HG02588 (cell line): ENCODE measurements at regions not wholly inside any gene's neighbourhood (a gene's known extent, or its start where the extent isn't known, plus 50 kb on each side); places are given as distances from the start of the nearest gene placed in this dataset.
"Not testable (repeated sequence)": the region's sequence is repeated elsewhere in the genome, so short reads cannot be mapped to it uniquely, and the experiment has no call there.

Experiments
- ATAC-seq: cut with Tn5 transposase; IDR thresholded peaks from one replicate; pipeline ENCODE4 v1.9.1; 2021; ENCODE audit warnings: mild to moderate bottlenecking, moderate library complexity; ENCODE audit not compliant: unreplicated experiment

DNA sequence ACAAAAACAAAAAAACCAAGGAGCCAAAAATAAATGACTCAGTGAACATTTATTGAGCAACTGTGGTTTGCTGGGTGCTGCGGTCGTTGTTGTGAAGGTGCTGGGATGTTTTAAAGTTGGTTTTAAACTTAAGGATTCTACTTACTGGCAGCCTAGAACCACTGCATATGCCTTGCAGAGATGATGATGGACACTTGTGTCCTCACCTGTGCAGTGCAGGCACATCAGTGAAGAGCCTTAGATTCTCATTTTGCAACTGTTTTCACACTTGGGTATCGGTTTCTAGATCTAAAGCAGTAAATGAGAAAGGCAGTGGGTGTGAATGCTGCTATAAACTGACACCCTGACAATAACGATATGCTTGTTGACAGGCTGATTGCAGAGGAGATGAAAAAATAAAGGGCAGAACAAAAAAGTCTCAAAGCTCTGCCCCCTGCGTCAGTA, 68.8 kb downstream of the UTRN start:
- peak; percentile 81 for ATAC-seq

DNA sequence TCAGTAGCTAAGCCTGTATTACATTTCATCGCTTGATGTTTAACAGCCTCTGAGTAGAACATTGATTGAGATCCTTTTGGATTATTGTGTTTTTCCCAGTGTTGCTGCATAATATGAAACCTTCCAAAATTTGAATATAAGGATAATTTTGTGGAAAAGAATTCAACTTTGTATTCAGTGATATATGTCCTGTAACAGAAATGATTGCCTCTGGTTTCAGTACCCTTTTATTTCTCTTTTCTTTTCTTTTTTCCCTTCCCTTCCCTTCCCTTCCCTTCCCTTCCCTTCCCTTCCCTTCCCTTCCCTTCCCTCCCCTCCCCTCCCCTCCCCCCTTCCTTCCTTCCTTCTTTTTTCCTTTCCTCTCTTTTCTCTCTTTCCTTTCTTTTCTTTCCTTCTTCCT, 74.6 kb downstream of the UTRN start:
- no peak for ATAC-seq

- no peak for ATAC-seq
Measured at GRCh38 chr6:144360401-144360800, 75.3 kb downstream of the UTRN start.

DNA sequence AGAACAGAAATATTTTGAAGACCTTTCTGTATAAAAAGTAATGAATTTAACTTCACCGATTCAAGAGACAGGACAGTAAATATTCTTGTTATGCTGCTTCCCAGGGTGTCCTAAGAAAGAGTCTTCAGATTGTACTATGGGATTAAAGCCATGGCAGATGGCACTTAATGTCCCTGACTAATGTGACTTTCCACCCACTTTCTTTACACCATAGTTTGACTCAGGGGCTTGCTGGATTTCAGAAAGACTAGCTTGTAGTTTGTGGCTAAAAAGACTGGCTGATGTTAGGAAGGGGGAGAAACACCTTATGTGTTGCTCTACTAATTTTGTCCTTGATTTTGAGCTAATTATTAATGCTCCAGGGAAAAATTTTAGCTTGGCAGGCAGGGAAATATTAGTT, 75.9 kb downstream of the UTRN start:
- no peak for ATAC-seq

GRCh38 chr6:144362042-144363018, 77.2 kb downstream of the UTRN start:
- no peak for ATAC-seq

DNA sequence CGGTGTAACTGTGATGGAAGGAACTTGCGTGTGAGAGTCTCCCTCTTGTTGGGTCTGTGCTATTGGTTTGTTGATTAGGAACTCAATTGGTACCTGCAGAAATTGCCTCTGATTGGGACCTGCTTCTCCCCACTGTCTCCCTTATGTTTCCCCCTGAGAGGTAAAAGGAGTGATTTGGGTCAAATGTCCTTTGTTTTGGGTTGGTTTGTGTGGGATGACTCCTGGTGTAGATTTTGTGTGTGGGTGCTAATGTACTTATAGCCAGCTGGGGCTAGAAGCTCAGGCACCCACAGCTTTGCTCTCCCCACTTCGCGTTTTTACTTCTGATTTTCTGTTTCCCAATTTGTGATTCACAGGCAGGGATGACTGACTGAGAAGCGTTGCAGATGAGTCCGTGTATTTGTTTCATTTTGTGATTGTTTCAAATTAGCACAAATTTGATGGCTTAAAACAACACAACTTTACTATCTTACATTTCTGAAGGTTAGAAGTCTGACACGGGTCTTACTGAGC, 79.1 kb downstream of the UTRN start:
- ATAC-seq = no peak

GRCh38 chr6:144364782-144365181, 79.6 kb downstream of the UTRN start:
- ATAC-seq = no peak

DNA sequence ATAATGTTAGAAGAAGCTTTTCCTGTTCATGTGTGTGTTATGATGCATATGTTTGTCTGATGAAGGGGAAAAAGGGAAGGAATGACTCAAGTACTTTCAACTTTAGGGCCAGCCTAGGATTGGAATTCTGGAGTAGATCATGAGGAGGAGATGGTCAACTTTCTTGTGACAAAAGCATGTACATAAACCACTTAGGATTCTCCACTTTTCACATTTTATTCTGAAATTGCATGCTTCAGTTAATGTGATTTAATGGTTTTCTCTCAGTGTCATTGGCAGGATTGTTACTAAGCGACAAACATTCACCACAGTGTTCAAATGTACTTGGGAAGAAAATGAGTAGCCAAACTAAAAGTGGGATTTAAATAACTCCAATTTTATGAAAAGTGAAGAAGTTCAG, 80.1 kb downstream of the UTRN start:
- no peak for ATAC-seq

GRCh38 chr6:144369696-144370095, 84.6 kb downstream of the UTRN start:
- ATAC-seq = not testable (repeated sequence)

- ATAC-seq = no peak
Measured at GRCh38 chr6:144372116-144372515, 87.0 kb downstream of the UTRN start.

GRCh38 chr6:144372611-144373594, 87.8 kb downstream of the UTRN start:
- no peak for ATAC-seq

DNA sequence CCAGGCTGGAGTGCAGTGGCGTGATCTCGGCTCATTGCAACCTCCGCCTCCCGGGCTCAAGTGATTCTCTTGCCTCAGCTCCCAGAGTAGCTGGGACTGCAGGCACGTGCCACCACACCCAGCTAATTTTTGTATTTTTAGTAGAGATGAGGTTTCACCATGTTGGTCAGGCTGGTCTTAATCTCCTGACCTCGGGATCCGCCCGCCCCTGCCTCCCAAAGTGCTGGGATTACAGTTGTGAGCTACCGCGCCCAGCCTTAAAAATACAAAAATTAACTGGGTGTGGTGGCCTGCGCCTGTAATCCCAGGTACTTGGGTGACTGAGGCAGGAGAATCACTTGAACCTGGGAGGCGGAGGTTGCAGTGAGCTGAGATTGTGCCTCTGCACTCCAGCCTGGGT, 89.4 kb downstream of the UTRN start:
- ATAC-seq = not testable (repeated sequence)

- no peak for ATAC-seq
Measured at GRCh38 chr6:144377586-144378210, 92.6 kb downstream of the UTRN start.

DNA sequence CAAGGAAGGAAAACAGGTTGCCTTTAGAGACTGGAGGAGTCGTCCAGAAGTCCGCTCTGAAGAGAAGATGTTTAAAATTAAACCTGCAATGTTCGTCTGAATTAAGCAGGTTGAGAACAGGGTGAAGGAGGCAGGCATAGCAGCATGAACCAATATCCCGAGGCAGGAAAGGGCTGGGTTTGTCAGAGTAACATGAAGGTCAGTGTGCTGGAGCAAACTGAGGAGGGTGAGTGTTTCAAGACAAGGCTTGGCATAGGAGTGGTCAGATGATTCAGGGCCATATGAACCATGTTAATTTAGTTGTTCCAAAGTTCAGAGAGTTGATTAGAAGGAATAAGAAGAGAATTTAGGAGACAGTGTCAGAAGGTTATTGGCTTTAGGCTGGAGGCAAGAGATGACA, 93.3 kb downstream of the UTRN start:
- no peak for ATAC-seq

DNA sequence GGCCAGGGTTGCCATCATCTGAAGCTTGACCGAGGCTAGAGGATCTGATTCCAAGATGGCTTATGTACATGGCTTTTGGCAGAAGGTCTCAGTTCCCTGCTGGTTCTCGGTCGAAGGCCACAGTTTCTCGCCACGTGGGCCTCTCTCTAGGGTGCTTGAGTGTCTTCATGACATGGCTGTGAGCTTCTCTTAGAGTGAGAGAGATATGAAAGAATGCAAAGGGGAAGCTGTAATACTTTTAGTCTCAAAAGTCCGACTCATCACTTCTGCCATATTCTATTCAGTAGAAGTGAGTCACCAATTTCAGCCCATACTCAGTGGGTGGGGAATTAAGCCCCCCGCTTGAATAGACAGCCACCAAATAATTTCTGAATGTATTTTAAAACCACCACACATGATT, 94.2 kb downstream of the UTRN start:
- no peak for ATAC-seq

GRCh38 chr6:144381499-144381898, 96.4 kb downstream of the UTRN start:
- not testable (repeated sequence) for ATAC-seq

GRCh38 chr6:144383336-144383735, 98.2 kb downstream of the UTRN start:
- no peak for ATAC-seq

GRCh38 chr6:144384427-144384826, 99.3 kb downstream of the UTRN start:
- no peak for ATAC-seq

GRCh38 chr6:144389474-144389873, 104.3 kb downstream of the UTRN start:
- not testable (repeated sequence) for ATAC-seq

DNA sequence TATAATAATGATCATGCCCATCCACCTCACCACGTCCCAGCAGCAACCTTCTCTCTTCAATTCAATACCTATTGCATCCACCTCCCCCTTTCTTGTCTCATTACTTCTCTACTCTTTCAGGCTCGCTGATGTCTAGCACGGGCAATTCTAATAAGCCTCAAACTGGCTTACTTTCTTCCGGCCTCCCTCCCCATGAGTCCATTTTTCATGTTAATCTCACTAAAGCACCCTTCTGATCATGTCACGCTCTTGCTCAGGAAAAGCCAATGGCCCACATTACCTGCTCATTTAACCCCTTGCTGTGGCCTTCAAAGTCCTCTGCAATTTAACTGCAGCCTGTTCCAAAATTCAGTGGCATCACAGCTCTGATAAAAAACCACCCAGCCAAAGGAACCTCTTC, 105.1 kb downstream of the UTRN start:
- no peak for ATAC-seq

DNA sequence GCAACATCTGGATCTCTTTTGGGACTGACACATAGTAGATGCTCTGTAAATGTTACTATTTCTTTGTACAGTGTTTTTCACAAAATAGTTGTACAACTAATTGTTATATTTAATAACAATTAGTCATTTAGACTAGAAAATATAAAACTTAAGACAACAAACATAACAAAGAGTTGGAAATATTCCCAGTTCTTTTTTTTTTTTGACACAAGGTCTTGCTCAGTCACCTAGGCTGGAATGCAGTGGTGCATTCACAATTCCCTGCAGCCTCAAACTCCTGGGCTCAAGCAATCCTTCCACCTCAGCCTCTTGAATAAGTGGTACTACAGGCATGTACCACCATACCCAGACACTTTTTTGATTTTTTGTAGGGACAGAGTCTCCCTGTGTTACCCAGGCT, 105.8 kb downstream of the UTRN start:
- no peak for ATAC-seq
